Smooth muscle cell (in vitro differentiated cells): ENCODE measurements at regions not wholly inside any gene's neighbourhood (a gene's known extent, or its start where the extent isn't known, plus 50 kb on each side); places are given as distances from the start of the nearest gene placed in this dataset.
A peak's percentile ranks its signal among the peaks of the same experiment; 100 is the strongest.

ENCODE experiments used
- DNase-seq: peaks from one replicate; lab custom pipeline; 2025; ENCODE audit not compliant: unreplicated experiment; lab: John Stamatoyannopoulos, UW
- H2AFZ ChIP-seq: fragments of 200-600 bp; sonication (generic); 2 replicates; pipeline ENCODE4 v1.6.0; 2016; ENCODE audit warnings: antibody characterized with exemption, low read depth, mild to moderate bottlenecking
- H3F3A ChIP-seq: fragments of 200-600 bp; sonication (generic); 2 replicates; pipeline ENCODE4 v1.6.0; 2017; ENCODE audit warnings: antibody characterized with exemption, low read depth
- H3K27ac ChIP-seq: fragments of 200-600 bp; sonication (generic); 2 replicates; pipeline ENCODE4 v1.5.1; 2016; ENCODE audit warnings: low read depth, mild to moderate bottlenecking
- H3K27me3 ChIP-seq: fragments of 200-600 bp; sonication (generic); 2 replicates; pipeline ENCODE4 v1.6.1; 2016; ENCODE audit warnings: low read depth, mild to moderate bottlenecking
- H3K36me3 ChIP-seq: fragments of 200-600 bp; sonication (generic); 2 replicates; pipeline ENCODE4 v1.5.1; 2016; ENCODE audit warnings: low read depth
- H3K4me1 ChIP-seq: fragments of 200-600 bp; sonication (generic); 2 replicates; pipeline ENCODE4 v1.5.1; 2016; ENCODE audit warnings: low read depth
- H3K4me2 ChIP-seq: fragments of 200-600 bp; sonication (generic); 2 replicates; pipeline ENCODE4 v1.6.0; 2016; ENCODE audit warnings: mild to moderate bottlenecking
- H3K4me3 ChIP-seq: fragments of 200-600 bp; sonication (generic); 2 replicates; pipeline ENCODE4 v1.5.1; 2016; ENCODE audit warnings: mild to moderate bottlenecking
- H3K79me2 ChIP-seq: fragments of 200-600 bp; sonication (generic); 2 replicates; pipeline ENCODE4 v1.6.0; 2016; ENCODE audit warnings: low read depth, mild to moderate bottlenecking
- H3K9ac ChIP-seq: fragments of 200-600 bp; sonication (generic); 2 replicates; pipeline ENCODE4 v1.6.0; 2016; ENCODE audit warnings: low read depth
- H3K9me3 ChIP-seq: fragments of 200-600 bp; sonication (generic); replicated peaks from 2 replicates; pipeline ENCODE4 v1.5.1; 2016; ENCODE audit warnings: low read depth
- H4K20me1 ChIP-seq: fragments of 200-600 bp; sonication (generic); 2 replicates; pipeline ENCODE4 v1.6.0; 2016; ENCODE audit warnings: low read depth
- CTCF ChIP-seq: fragments of 200-600 bp; sonication (generic); IDR thresholded peaks from 2 replicates; pipeline ENCODE4 v1.5.1; 2017; ENCODE audit warnings: borderline replicate concordance, mild to moderate bottlenecking, antibody characterized with exemption; ENCODE audit not compliant: insufficient read depth, poor library complexity, severe bottlenecking
- WGBS: methylation state at CpG from one replicate; pipeline ENCODE4 v1.1.7; 2016; ENCODE audit warnings: low lambda C conversion rate; 5-methylcytosine and 5-hydroxymethylcytosine counted together

GRCh38 chr13:64770743-64771142 is 2459.4 kb downstream of the PCDH9 start:
- no peak overlapping the region for H3K27ac ChIP-seq
- DNase-seq: no peak
- TF ChIP-seq CTCF: no peak
- no peak overlapping the region for H3K4me3 ChIP-seq
- no peaks in the 10 kb centered on the region for H3K4me1 ChIP-seq
- no peaks in the 10 kb centered on the region for H4K20me1 ChIP-seq
- H3K9ac ChIP-seq: no peak overlapping the region
- no peak overlapping the region for H2AFZ ChIP-seq
- no peaks in the 10 kb centered on the region for H3K9me3 ChIP-seq
- H3F3A ChIP-seq: no peaks in the 10 kb centered on the region
- H3K79me2 ChIP-seq: no peaks in the 10 kb centered on the region
- no peaks in the 10 kb centered on the region for H3K36me3 ChIP-seq
- no peak overlapping the region for H3K4me2 ChIP-seq
- WGBS: 92% methylated on average over 4 of the region's 4 CpGs
- H3K27me3 ChIP-seq: no peaks in the 10 kb centered on the region

- Histone ChIP-seq H3K9me3 (no peaks in the 10 kb centered on the region), H3K27ac (no peak overlapping the region), H3K4me2 (no peak overlapping the region), H3K27me3 (no peaks in the 10 kb centered on the region), H2AFZ (no peak overlapping the region), H3K79me2 (no peaks in the 10 kb centered on the region), H3K9ac (no peak overlapping the region), H3K4me1 (no peaks in the 10 kb centered on the region), H4K20me1 (no peaks in the 10 kb centered on the region), H3K36me3 (no peaks in the 10 kb centered on the region), H3F3A (no peaks in the 10 kb centered on the region), H3K4me3 (no peak overlapping the region)
- WGBS: 73% methylated on average over 2 of the region's 2 CpGs
- TF ChIP-seq CTCF: no peak
- no peak for DNase-seq
These were observed 2463.1 kb downstream of the PCDH9 start for GRCh38 chr13:64767054-64767453.

GRCh38 chr13:64765636-64766035 is 2464.5 kb downstream of the PCDH9 start:
- no peaks in the 10 kb centered on the region for H3K79me2 ChIP-seq
- no peak overlapping the region for H2AFZ ChIP-seq
- H3K4me2 ChIP-seq: no peak overlapping the region
- no peaks in the 10 kb centered on the region for H4K20me1 ChIP-seq
- H3K36me3 ChIP-seq: no peaks in the 10 kb centered on the region
- H3K4me3 ChIP-seq: no peak overlapping the region
- H3K27ac ChIP-seq: no peak overlapping the region
- H3F3A ChIP-seq: no peaks in the 10 kb centered on the region
- no peaks in the 10 kb centered on the region for H3K4me1 ChIP-seq
- no peak for TF ChIP-seq CTCF
- H3K27me3 ChIP-seq: no peaks in the 10 kb centered on the region
- H3K9ac ChIP-seq: no peak overlapping the region
- H3K9me3 ChIP-seq: no peaks in the 10 kb centered on the region
- DNase-seq: no peak

- TF ChIP-seq CTCF: no peak
- Histone ChIP-seq H3F3A (no peaks in the 10 kb centered on the region), H3K79me2 (no peaks in the 10 kb centered on the region), H2AFZ (peak overlapping the region; percentile 48), H3K27me3 (no peaks in the 10 kb centered on the region), H3K36me3 (no peaks in the 10 kb centered on the region), H3K4me3 (no peak overlapping the region), H4K20me1 (no peaks in the 10 kb centered on the region), H3K4me2 (no peak overlapping the region), H3K27ac (no peak overlapping the region), H3K9ac (no peak overlapping the region), H3K9me3 (no peaks in the 10 kb centered on the region), H3K4me1 (no peaks in the 10 kb centered on the region)
- 88% methylated on average over 1 of the region's 1 CpG for WGBS
- no peak for DNase-seq
These were observed 2471.5 kb downstream of the PCDH9 start for GRCh38 chr13:64758521-64759244.
